Coronary artery (tissue), 2 donors: ENCODE measurements at regions not wholly inside any gene's neighbourhood (a gene's known extent, or its start where the extent isn't known, plus 50 kb on each side); places are given as distances from the start of the nearest gene placed in this dataset.

Source experiments
- DNase-seq: peaks from one replicate; pipeline ENCODE4 v3.0.0-alpha.2; 2017; ENCODE audit warnings: low spot score
- H3K27ac ChIP-seq, 2 donors: fragments of 200-600 bp; sonication (generic); one replicate each; pipeline ENCODE4 v1.5.1; 2016 to 2019
- H3K4me3 ChIP-seq: fragments of 200-600 bp; sonication (generic); 2 replicates; pipeline ENCODE4 v1.5.1; 2016; ENCODE audit warnings: mild to moderate bottlenecking, moderate library complexity
- TF ChIP-seq, protein P1 (sequence below): fragments of 200-600 bp; sonication (generic); IDR thresholded peaks from one replicate; pipeline ENCODE4 v1.5.1; 2019; ENCODE audit warnings: antibody characterized with exemption

DNA sequence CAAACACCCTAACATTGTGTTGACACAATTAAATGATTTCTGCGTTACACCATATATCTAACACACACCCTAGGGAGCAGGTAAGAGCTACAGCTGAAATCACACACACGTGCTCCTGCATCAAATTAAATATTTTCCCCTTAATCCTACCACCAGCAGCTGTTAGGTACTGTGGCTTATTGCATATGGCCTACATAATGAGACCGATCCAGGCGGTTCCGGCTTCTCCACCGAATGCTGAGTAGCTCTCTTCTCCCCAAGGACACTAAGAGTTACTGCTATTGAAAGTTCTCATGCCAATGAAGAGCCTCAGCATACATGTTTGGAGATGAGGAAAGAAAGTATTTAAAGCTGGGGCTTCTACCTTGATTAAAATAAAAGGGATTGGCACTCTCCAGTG is 472.2 kb upstream of the STXBP6 start:
- Histone ChIP-seq H3K27ac (no peak overlapping the region), H3K4me3 (no peak overlapping the region)
- TF ChIP-seq, protein P1, sequence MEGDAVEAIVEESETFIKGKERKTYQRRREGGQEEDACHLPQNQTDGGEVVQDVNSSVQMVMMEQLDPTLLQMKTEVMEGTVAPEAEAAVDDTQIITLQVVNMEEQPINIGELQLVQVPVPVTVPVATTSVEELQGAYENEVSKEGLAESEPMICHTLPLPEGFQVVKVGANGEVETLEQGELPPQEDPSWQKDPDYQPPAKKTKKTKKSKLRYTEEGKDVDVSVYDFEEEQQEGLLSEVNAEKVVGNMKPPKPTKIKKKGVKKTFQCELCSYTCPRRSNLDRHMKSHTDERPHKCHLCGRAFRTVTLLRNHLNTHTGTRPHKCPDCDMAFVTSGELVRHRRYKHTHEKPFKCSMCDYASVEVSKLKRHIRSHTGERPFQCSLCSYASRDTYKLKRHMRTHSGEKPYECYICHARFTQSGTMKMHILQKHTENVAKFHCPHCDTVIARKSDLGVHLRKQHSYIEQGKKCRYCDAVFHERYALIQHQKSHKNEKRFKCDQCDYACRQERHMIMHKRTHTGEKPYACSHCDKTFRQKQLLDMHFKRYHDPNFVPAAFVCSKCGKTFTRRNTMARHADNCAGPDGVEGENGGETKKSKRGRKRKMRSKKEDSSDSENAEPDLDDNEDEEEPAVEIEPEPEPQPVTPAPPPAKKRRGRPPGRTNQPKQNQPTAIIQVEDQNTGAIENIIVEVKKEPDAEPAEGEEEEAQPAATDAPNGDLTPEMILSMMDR = no peak
- no peak for DNase-seq

DNA sequence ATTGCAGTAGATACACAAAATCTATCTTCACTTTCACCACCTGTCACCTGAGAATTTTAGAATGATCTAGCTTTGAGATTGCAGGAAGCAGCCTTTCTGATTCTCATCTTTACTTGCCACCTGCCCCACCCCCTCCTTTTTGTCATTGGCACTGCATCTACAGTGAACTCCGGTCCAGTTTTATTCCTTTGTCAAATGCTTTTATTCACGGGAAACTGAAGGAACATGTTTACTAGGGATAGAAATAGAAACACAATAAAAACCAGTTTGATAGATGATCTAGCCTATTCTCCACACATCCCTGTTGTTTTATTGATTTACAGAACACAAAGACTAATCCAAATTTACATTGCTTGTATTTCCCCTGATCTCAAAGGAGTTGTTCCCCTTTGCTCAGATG is 471.7 kb upstream of the STXBP6 start:
- no peak for DNase-seq
- TF ChIP-seq, protein P1 = no peak
- Histone ChIP-seq H3K4me3 (no peak overlapping the region), H3K27ac (no peak overlapping the region)

- DNase-seq = no peak
- Histone ChIP-seq H3K4me3 (no peak overlapping the region), H3K27ac (no peak overlapping the region)
- TF ChIP-seq, protein P1 = no peak
Measured at GRCh38 chr14:25520821-25521220, 470.9 kb upstream of the STXBP6 start.

DNA sequence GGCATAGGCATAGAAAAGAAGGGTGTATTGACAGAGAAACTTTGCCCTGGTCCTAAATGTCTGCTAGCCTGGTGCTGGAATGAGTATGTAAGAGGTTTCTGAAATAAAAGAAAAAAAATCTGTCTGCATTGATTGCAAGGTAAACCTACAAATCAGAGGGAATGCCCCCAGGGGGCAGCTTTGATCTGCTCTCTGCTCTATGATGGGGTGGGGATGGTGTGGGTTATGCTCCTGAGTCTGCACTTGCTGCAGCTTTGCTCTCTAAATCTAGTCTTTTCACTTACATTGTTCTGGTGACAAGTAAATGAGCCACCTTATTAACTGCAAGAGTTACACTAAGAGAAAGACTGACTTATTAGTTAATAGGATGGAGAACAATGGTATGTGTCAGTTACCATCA is 468.4 kb upstream of the STXBP6 start:
- DNase-seq = no peak
- no peak overlapping the region for H3K4me3 ChIP-seq
- H3K27ac ChIP-seq = no peak overlapping the region
- TF ChIP-seq, protein P1 = no peak

DNA sequence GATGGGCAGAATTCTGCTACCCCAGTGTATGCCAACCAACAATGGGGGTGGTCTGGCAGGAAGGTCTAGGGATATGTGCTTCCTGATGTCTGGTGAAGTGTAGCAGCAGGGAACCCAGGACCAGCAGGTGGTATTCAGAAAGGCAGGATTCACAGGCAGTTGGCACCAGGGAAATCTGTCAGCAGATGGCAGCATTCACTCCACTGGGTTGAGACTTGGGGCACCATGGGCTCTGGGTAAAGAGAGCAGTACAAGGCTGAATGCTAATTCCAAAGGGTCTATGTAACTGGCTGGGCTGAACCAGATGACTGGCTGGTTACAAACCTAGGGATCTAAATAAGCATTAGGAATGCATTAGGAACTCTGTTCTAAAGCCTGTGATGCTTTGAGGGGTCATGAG is 466.9 kb upstream of the STXBP6 start:
- no peak overlapping the region for H3K27ac ChIP-seq
- TF ChIP-seq, protein P1 = no peak
- DNase-seq = no peak
- no peak overlapping the region for H3K4me3 ChIP-seq

GRCh38 chr14:25508845-25509244 is 458.9 kb upstream of the STXBP6 start:
- no peak for DNase-seq
- TF ChIP-seq, protein P1 = no peak
- Histone ChIP-seq H3K27ac (no peak overlapping the region), H3K4me3 (no peak overlapping the region)

GRCh38 chr14:25501749-25502148 is 451.8 kb upstream of the STXBP6 start:
- TF ChIP-seq, protein P1 = no peak
- no peak for DNase-seq
- Histone ChIP-seq H3K4me3 (no peak overlapping the region), H3K27ac (no peak overlapping the region)
